HEK293 (cell line): ENCODE measurements at regions not wholly inside any gene's neighbourhood (a gene's known extent, or its start where the extent isn't known, plus 50 kb on each side); places are given as distances from the start of the nearest gene placed in this dataset.

Experiments used
- MYNN ChIP-seq: fragments of 450-650 bp; formaldehyde crosslinking; IDR thresholded peaks from 2 replicates; pipeline ENCODE4 v1.5.1; 2016; ENCODE audit warnings: missing biosample characterization, missing genetic modification characterization, borderline replicate concordance
- TF ChIP-seq, protein P1 (sequence below): fragments of 450-650 bp; formaldehyde crosslinking; IDR thresholded peaks from 2 replicates; pipeline ENCODE4 v1.5.1; 2016; ENCODE audit warnings: missing biosample characterization, missing genetic modification characterization

GRCh38 chr14:93855737-93856136 is 67.5 kb upstream of the PRIMA1 start:
- TF ChIP-seq MYNN (tag by site-specific recombination): no peak
- TF ChIP-seq, protein P1, sequence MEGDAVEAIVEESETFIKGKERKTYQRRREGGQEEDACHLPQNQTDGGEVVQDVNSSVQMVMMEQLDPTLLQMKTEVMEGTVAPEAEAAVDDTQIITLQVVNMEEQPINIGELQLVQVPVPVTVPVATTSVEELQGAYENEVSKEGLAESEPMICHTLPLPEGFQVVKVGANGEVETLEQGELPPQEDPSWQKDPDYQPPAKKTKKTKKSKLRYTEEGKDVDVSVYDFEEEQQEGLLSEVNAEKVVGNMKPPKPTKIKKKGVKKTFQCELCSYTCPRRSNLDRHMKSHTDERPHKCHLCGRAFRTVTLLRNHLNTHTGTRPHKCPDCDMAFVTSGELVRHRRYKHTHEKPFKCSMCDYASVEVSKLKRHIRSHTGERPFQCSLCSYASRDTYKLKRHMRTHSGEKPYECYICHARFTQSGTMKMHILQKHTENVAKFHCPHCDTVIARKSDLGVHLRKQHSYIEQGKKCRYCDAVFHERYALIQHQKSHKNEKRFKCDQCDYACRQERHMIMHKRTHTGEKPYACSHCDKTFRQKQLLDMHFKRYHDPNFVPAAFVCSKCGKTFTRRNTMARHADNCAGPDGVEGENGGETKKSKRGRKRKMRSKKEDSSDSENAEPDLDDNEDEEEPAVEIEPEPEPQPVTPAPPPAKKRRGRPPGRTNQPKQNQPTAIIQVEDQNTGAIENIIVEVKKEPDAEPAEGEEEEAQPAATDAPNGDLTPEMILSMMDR: no peak
